Osteocyte (in vitro differentiated cells): ENCODE measurements at regions not wholly inside any gene's neighbourhood (a gene's known extent, or its start where the extent isn't known, plus 50 kb on each side); places are given as distances from the start of the nearest gene placed in this dataset.
"Not testable (repeated sequence)": the region's sequence is repeated elsewhere in the genome, so short reads cannot be mapped to it uniquely, and the experiment has no call there.

Experiments used
- DNase-seq: peaks from one replicate; pipeline ENCODE4 v3.0.0; 2021; ENCODE audit warnings: mixed read lengths; ENCODE audit not compliant: unreplicated experiment; ENCODE audit errors: extremely low spot score
- H3K27ac Mint-ChIP-seq: one replicate; pipeline ENCODE4 v1.8.0; 2021; ENCODE audit warnings: mild to moderate bottlenecking, mixed read lengths; ENCODE audit not compliant: unreplicated experiment
- H3K27me3 Mint-ChIP-seq: one replicate; pipeline ENCODE4 v1.8.0; 2021; ENCODE audit warnings: mixed read lengths; ENCODE audit not compliant: unreplicated experiment
- H3K36me3 Mint-ChIP-seq: one replicate; pipeline ENCODE4 v1.8.0; 2021; ENCODE audit warnings: mixed read lengths; ENCODE audit not compliant: unreplicated experiment
- H3K4me1 Mint-ChIP-seq: one replicate; pipeline ENCODE4 v1.8.0; 2021; ENCODE audit warnings: mixed read lengths; ENCODE audit not compliant: unreplicated experiment
- H3K4me3 Mint-ChIP-seq: one replicate; pipeline ENCODE4 v1.8.0; 2021; ENCODE audit warnings: mild to moderate bottlenecking, moderate library complexity, mixed read lengths; ENCODE audit not compliant: unreplicated experiment
- H3K9me3 Mint-ChIP-seq: one replicate; pipeline ENCODE4 v1.8.0; 2021; ENCODE audit warnings: mixed read lengths; ENCODE audit not compliant: unreplicated experiment
- CTCF ChIP-seq: fragments of 200-600 bp; sonication (generic); IDR thresholded peaks from 2 replicates; pipeline ENCODE4 v1.5.0; 2021; ENCODE audit warnings: antibody characterized with exemption, mild to moderate bottlenecking, moderate library complexity

- H3K36me3 Mint-ChIP-seq, result no peaks in the 10 kb centered on the region
- no peak overlapping the region for H3K27ac Mint-ChIP-seq
- TF ChIP-seq CTCF, result no peak
Observed at GRCh38 chr14:97129639-97130038, 332.5 kb downstream of the VRK1 start.

GRCh38 chr14:97135847-97136246, 338.7 kb downstream of the VRK1 start:
- H3K4me3 Mint-ChIP-seq, result not testable (repeated sequence)

More at GRCh38 chr14:97129639-97130038, 332.5 kb downstream of the VRK1 start:
- Mint-ChIP-seq H3K4me3 (no peak overlapping the region), H3K27me3 (no peaks in the 10 kb centered on the region), H3K4me1 (no peaks in the 10 kb centered on the region), H3K9me3 (peaks cover 37% of the 10 kb centered on the region)
- DNase-seq, result no peak

GRCh38 chr14:97137705-97138104, 340.5 kb downstream of the VRK1 start:
- H3K4me3 Mint-ChIP-seq, result no peak overlapping the region
- no peaks in the 10 kb centered on the region for H3K27me3 Mint-ChIP-seq
- H3K27ac Mint-ChIP-seq, result no peak overlapping the region
- DNase-seq, result no peak
- TF ChIP-seq CTCF, result no peak
- H3K9me3 Mint-ChIP-seq, result peaks cover 46% of the 10 kb centered on the region
- no peaks in the 10 kb centered on the region for H3K36me3 Mint-ChIP-seq
- no peaks in the 10 kb centered on the region for H3K4me1 Mint-ChIP-seq

More at GRCh38 chr14:97135847-97136246, 338.7 kb downstream of the VRK1 start:
- peaks cover 47% of the 10 kb centered on the region for H3K9me3 Mint-ChIP-seq
- H3K4me1 Mint-ChIP-seq, H3K36me3 Mint-ChIP-seq, H3K27ac Mint-ChIP-seq, H3K27me3 Mint-ChIP-seq, DNase-seq: not testable (repeated sequence)

GRCh38 chr14:97138801-97139200, 341.6 kb downstream of the VRK1 start:
- Mint-ChIP-seq H3K27ac (no peak overlapping the region), H3K4me3 (no peak overlapping the region), H3K36me3 (no peaks in the 10 kb centered on the region), H3K4me1 (no peaks in the 10 kb centered on the region), H3K9me3 (peaks cover 50% of the 10 kb centered on the region), H3K27me3 (no peaks in the 10 kb centered on the region)
- DNase-seq, result no peak
- TF ChIP-seq CTCF, result no peak

GRCh38 chr14:97143011-97143410, 345.8 kb downstream of the VRK1 start:
- no peaks in the 10 kb centered on the region for H3K27me3 Mint-ChIP-seq
- no peak overlapping the region for H3K4me3 Mint-ChIP-seq
- H3K4me1 Mint-ChIP-seq, result no peaks in the 10 kb centered on the region

More at GRCh38 chr14:97143011-97143410, 345.8 kb downstream of the VRK1 start:
- TF ChIP-seq CTCF, result no peak
- Mint-ChIP-seq H3K36me3 (no peaks in the 10 kb centered on the region), H3K27ac (no peak overlapping the region), H3K9me3 (peaks cover 31% of the 10 kb centered on the region)
- no peak for DNase-seq
